HUES48 (cell line): ENCODE measurements at regions not wholly inside any gene's neighbourhood (a gene's known extent, or its start where the extent isn't known, plus 50 kb on each side); places are given as distances from the start of the nearest gene placed in this dataset.

Source experiments
- H3K27ac ChIP-seq: one replicate; pipeline ENCODE4 v1.7.0; 2013; ENCODE audit warnings: low read depth, low read length, inconsistent platforms
- H3K27me3 ChIP-seq: 2 replicates; pipeline ENCODE4 v1.6.1; 2013; ENCODE audit warnings: mild to moderate bottlenecking, low read length; ENCODE audit not compliant: control insufficient read depth, insufficient read depth
- H3K36me3 ChIP-seq: 2 replicates; pipeline ENCODE4 v1.6.1; 2013; ENCODE audit warnings: low read length; ENCODE audit not compliant: control insufficient read depth, insufficient read depth
- H3K4me1 ChIP-seq: 2 replicates; pipeline ENCODE4 v1.6.1; 2013; ENCODE audit warnings: mild to moderate bottlenecking, low read length; ENCODE audit not compliant: control insufficient read depth, insufficient read depth
- H3K4me3 ChIP-seq: 2 replicates; pipeline ENCODE4 v1.5.1; 2013; ENCODE audit warnings: mild to moderate bottlenecking, low read depth, low read length
- H3K9ac ChIP-seq: 2 replicates; pipeline ENCODE4 v1.6.1; 2013; ENCODE audit warnings: mild to moderate bottlenecking, low read depth, low read length, moderate library complexity
- H3K9me3 ChIP-seq: 2 replicates; pipeline ENCODE4 v1.6.1; 2013; ENCODE audit warnings: low read length; ENCODE audit not compliant: control insufficient read depth, insufficient read depth

DNA sequence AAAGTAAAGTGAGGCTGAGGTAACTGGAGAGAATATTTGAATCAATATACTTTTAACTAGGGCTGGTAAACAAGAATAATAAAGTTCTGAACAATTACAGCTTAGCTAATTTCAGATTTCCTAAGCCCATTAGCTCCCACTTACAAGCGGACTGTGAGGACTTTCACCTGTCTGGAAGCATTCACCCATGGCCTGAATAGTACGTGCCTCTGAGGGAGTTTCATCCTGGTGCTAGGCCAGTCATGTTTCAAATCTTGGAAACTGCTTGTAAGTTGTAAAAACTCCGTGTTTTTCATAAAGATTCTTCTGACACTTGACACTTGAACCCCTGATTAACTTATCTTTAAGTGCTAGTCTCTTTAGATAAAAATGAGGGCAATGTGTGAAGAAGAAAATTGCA lies 975.2 kb upstream of the GHITM start:
- Histone ChIP-seq H3K4me3 (no peak overlapping the region), H3K9me3 (no peaks in the 10 kb centered on the region), H3K27ac (no peak overlapping the region), H3K36me3 (no peaks in the 10 kb centered on the region), H3K9ac (no peak overlapping the region), H3K27me3 (no peaks in the 10 kb centered on the region), H3K4me1 (peaks cover 11% of the 10 kb centered on the region; the same call in 1 of the 2 replicates)

GRCh38 chr10:83165265-83165664 lies 974.0 kb upstream of the GHITM start:
- no peaks in the 10 kb centered on the region for H3K36me3 ChIP-seq
- peaks cover 11% of the 10 kb centered on the region; the same call in 1 of the 2 replicates for H3K4me1 ChIP-seq
- no peak overlapping the region for H3K27ac ChIP-seq
- no peak overlapping the region for H3K9ac ChIP-seq
- H3K4me3 ChIP-seq = no peak overlapping the region
- no peaks in the 10 kb centered on the region for H3K27me3 ChIP-seq
- no peaks in the 10 kb centered on the region for H3K9me3 ChIP-seq

GRCh38 chr10:83166344-83166743 lies 973.0 kb upstream of the GHITM start:
- H3K9me3 ChIP-seq = no peaks in the 10 kb centered on the region
- H3K27ac ChIP-seq = no peak overlapping the region
- no peak overlapping the region for H3K9ac ChIP-seq
- H3K27me3 ChIP-seq = no peaks in the 10 kb centered on the region
- H3K4me1 ChIP-seq = peaks cover 11% of the 10 kb centered on the region; the same call in 1 of the 2 replicates
- no peaks in the 10 kb centered on the region for H3K36me3 ChIP-seq
- no peak overlapping the region for H3K4me3 ChIP-seq

- no peaks in the 10 kb centered on the region for H3K9me3 ChIP-seq
- H3K4me1 ChIP-seq = peaks cover 11% of the 10 kb centered on the region; the same call in 1 of the 2 replicates
- H3K9ac ChIP-seq = no peak overlapping the region
- H3K4me3 ChIP-seq = no peak overlapping the region
- H3K36me3 ChIP-seq = no peaks in the 10 kb centered on the region
- H3K27me3 ChIP-seq = no peaks in the 10 kb centered on the region
- no peak overlapping the region for H3K27ac ChIP-seq
Observed at GRCh38 chr10:83167081-83167480, 972.2 kb upstream of the GHITM start.

DNA sequence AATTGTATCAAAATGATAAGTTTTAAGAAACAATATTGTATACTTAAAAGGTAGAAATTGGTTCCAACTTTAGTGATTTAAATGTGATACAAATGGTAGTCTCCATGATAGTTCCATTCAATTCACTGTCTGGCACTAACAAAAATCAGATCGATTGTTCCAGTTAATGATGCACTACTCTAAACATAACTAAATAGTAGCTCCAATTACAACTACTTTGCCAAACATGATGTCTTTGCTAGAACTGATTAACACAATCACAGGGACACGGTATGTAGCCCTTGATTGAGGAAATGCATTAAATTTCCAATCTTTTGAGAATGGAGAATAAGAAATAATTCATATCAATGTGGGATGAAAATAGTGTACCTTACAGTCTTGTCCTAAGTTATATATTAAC lies 962.4 kb upstream of the GHITM start:
- no peak overlapping the region for H3K27ac ChIP-seq
- no peak overlapping the region for H3K4me3 ChIP-seq
- no peaks in the 10 kb centered on the region for H3K4me1 ChIP-seq
- no peaks in the 10 kb centered on the region for H3K9me3 ChIP-seq
- no peaks in the 10 kb centered on the region for H3K27me3 ChIP-seq
- no peak overlapping the region for H3K9ac ChIP-seq
- H3K36me3 ChIP-seq = no peaks in the 10 kb centered on the region

DNA sequence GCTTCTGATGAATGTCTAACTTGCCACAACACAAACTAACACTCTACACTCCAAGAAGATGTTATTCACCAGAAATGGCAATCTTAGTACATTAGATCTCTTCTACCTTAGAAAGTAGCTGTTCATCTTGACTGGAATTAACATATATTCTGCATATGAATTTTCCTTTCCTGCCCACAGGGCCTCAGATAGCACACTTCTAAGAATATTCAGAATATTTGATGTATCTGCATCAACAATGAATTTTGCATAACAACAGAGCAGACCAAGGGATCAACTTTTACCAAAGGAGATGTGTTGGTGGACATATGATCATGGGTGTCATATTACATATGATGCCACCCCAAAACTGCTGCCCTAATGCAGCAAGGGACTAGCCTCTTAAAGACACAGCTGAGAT lies 960.8 kb upstream of the GHITM start:
- Histone ChIP-seq H3K27me3 (no peaks in the 10 kb centered on the region), H3K9me3 (no peaks in the 10 kb centered on the region), H3K27ac (no peak overlapping the region), H3K4me3 (no peak overlapping the region), H3K4me1 (no peaks in the 10 kb centered on the region), H3K36me3 (no peaks in the 10 kb centered on the region), H3K9ac (no peak overlapping the region)

DNA sequence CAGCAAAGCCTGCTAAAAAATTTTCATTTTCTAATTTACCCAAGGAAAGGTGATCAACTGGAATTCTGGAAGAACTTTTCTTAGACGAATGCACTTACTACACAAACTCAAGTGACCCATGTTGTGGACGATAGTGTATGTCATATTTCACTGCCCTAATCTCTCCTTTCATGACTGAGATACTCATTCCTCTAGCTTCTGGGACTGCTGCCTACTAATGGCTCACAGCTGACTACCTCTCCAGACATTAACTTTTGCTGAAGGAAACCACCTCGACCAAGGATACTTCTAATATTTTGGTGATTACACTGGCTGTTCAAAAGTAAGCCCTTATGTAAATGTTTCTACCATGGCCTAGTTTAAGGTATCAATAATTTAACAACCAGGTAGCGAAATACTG lies 959.9 kb upstream of the GHITM start:
- no peaks in the 10 kb centered on the region for H3K9me3 ChIP-seq
- H3K27ac ChIP-seq = no peak overlapping the region
- H3K27me3 ChIP-seq = no peaks in the 10 kb centered on the region
- no peaks in the 10 kb centered on the region for H3K4me1 ChIP-seq
- H3K9ac ChIP-seq = no peak overlapping the region
- H3K4me3 ChIP-seq = no peak overlapping the region
- no peaks in the 10 kb centered on the region for H3K36me3 ChIP-seq

GRCh38 chr10:83182076-83182475 lies 957.2 kb upstream of the GHITM start:
- Histone ChIP-seq H3K9ac (no peak overlapping the region), H3K4me1 (no peaks in the 10 kb centered on the region), H3K9me3 (no peaks in the 10 kb centered on the region), H3K27ac (no peak overlapping the region), H3K36me3 (no peaks in the 10 kb centered on the region), H3K27me3 (no peaks in the 10 kb centered on the region), H3K4me3 (no peak overlapping the region)

- Histone ChIP-seq H3K36me3 (no peaks in the 10 kb centered on the region), H3K4me1 (no peaks in the 10 kb centered on the region), H3K27me3 (no peaks in the 10 kb centered on the region), H3K9ac (no peak overlapping the region), H3K27ac (no peak overlapping the region), H3K9me3 (no peaks in the 10 kb centered on the region; the same call in 1 of the 2 replicates), H3K4me3 (no peak overlapping the region)
Observed at GRCh38 chr10:83184641-83185040, 954.7 kb upstream of the GHITM start.

DNA sequence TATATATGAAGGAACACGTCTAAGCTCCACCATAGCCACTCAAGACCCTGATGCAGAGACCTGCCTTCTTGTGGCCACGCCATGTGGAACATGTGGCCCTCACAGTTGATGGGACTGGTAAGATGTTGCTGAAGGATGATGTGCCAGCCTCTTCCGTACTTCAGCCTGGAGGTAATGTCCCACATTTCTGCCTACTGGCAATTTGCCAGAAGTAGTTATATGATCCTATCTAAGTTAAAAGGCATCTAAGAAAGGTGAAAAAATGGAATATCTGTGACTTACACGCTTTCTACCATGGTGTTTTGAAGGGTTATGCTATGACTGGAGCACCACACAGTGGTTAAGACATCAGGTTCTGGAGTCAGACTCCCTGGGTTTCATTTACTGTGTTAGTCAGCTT lies 948.7 kb upstream of the GHITM start:
- Histone ChIP-seq H3K9ac (no peak overlapping the region), H3K27ac (no peak overlapping the region), H3K4me1 (peaks cover 11% of the 10 kb centered on the region; the same call in 1 of the 2 replicates), H3K36me3 (no peaks in the 10 kb centered on the region), H3K4me3 (no peak overlapping the region), H3K9me3 (no peaks in the 10 kb centered on the region; the same call in 1 of the 2 replicates), H3K27me3 (no peaks in the 10 kb centered on the region)

DNA sequence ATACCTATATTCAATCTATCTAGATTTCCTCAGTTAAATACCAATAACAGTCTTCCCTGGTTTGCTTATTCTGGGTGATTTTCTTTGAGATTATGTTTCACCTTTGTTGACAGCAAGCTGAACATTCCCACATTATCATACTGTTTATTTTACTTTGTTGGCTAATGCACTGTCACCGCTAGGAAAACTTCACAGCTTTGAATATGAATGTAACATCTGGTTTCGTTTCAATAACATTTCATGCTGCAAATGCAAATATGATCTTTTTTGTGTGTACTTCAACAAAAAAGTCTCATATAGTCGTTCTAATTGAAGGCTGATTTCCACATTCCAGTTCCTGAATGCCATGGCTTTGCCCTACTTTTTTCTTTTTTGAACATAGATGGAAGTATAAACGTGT lies 946.3 kb upstream of the GHITM start:
- Histone ChIP-seq H3K27me3 (no peaks in the 10 kb centered on the region), H3K9me3 (no peaks in the 10 kb centered on the region; the same call in 1 of the 2 replicates), H3K36me3 (no peaks in the 10 kb centered on the region), H3K4me3 (no peak overlapping the region), H3K27ac (no peak overlapping the region), H3K9ac (no peak overlapping the region), H3K4me1 (peaks cover 11% of the 10 kb centered on the region; the same call in 1 of the 2 replicates)

DNA sequence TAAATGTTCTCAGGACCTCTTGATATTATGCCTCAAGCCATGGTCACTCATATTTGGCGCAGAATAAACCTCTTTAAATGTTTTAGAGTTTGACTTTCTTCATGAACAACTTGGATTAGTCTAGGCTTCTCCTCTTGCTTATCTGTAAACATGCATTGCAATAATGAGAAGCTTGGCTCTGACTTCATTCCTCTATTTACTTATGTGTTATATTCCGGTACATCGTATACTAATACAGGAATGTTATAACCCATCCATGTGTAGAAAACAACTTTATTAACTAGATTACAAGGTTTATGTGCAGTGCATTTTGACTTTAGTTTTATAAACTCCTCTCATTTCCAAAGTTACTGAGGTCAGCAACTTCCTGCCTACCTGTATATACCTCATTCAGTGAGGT lies 944.3 kb upstream of the GHITM start:
- H3K4me1 ChIP-seq = peaks cover 11% of the 10 kb centered on the region; the same call in 1 of the 2 replicates
- H3K27me3 ChIP-seq = no peaks in the 10 kb centered on the region
- H3K36me3 ChIP-seq = no peaks in the 10 kb centered on the region
- no peaks in the 10 kb centered on the region for H3K9me3 ChIP-seq
- no peak overlapping the region for H3K27ac ChIP-seq
- H3K4me3 ChIP-seq = no peak overlapping the region
- no peak overlapping the region for H3K9ac ChIP-seq
